A549 (cell line): ENCODE measurements at regions not wholly inside any gene's neighbourhood (a gene's known extent, or its start where the extent isn't known, plus 50 kb on each side); places are given as distances from the start of the nearest gene placed in this dataset.

Experiments used
- ATAC-seq, 2 experiments: fragments of 200-7000 bp in 1 of 2; fragments of >200 bp in 1 of 2; cut with Nextera tagmentation in 1 of 2; cut with Tn5 transposase in 1 of 2; 3 replicates each; pipeline versions ENCODE4 v1.8.0 to v1.9.1; 2018 to 2020; ENCODE audit warnings: mild to moderate bottlenecking in 1 of 2, moderate library complexity in 1 of 2
- CTCF ChIA-PET: fragments of 300-600 bp; sonication (Branson Sonifier 250); formaldehyde crosslinking; extraction: SDS; loops from one replicate; lab custom pipeline; 2021; ENCODE audit warnings: antibody characterized with exemption, inconsistent platforms; lab: Yijun Ruan, JAX
- POLR2A ChIA-PET: fragments of 350-600 bp; formaldehyde crosslinking; extraction: SDS; loops from one replicate; lab custom pipeline; 2021; ENCODE audit warnings: antibody characterized with exemption, inconsistent platforms; lab: Yijun Ruan, JAX
- DNase-seq, 2 experiments: peaks; one replicate each; pipeline versions ENCODE4 v3.0.0 to v3.0.0-alpha.2; 2011 to 2016; ENCODE audit warnings: low read depth in 1 of 2, low spot score in 1 of 2
- FAIRE-seq: peaks from 2 replicates; lab custom pipeline; 2011; peaks lifted over from hg19 to GRCh38; lab: Jason Lieb, UNC
- H3K27ac ChIP-seq, 2 experiments: fragments of >200 bp; sonication (Bioruptor Twin); formaldehyde crosslinking; 3 replicates each; pipeline ENCODE4 v1.5.1; 2016 to 2017
- H3K4me1 ChIP-seq: fragments of >200 bp; sonication (Bioruptor Twin); formaldehyde crosslinking; 3 replicates; pipeline ENCODE4 v1.6.1; 2016
- H3K4me2 ChIP-seq: fragments of >200 bp; sonication (Bioruptor Twin); formaldehyde crosslinking; 3 replicates; pipeline ENCODE4 v1.6.1; 2016
- H3K4me3 ChIP-seq: fragments of >200 bp; sonication (Bioruptor Twin); formaldehyde crosslinking; 3 replicates; pipeline ENCODE4 v1.5.1; 2016
- H3K9me3 ChIP-seq: fragments of >200 bp; sonication (Bioruptor Twin); formaldehyde crosslinking; 3 replicates; pipeline ENCODE4 v1.6.1; 2016
- ATOH8 ChIP-seq: fragments of 250-450 bp; sonication (Bioruptor Pico); IDR thresholded peaks from 2 replicates; pipeline ENCODE4 v1.5.0; 2020; ENCODE audit warnings: low read depth, mild to moderate bottlenecking, moderate library complexity
- CEBPB ChIP-seq, 2 experiments: fragments of >200 bp in 1 of 2; sonication (Bioruptor Twin) in 1 of 2; formaldehyde crosslinking in 1 of 2; IDR thresholded peaks; 2 replicates each; pipeline ENCODE4 v1.6.1; 2012 to 2016
- CHD4 ChIP-seq: fragments of 200-600 bp; sonication (generic); IDR thresholded peaks from 2 replicates; pipeline ENCODE4 v1.6.1; 2016; ENCODE audit warnings: antibody characterized with exemption, mild to moderate bottlenecking, borderline replicate concordance
- EHF ChIP-seq: fragments of 250-450 bp; sonication (Bioruptor Pico); IDR thresholded peaks from 2 replicates; pipeline ENCODE4 v1.5.0; 2020; ENCODE audit warnings: mild to moderate bottlenecking
- EP300 ChIP-seq, 2 experiments: fragments of >200 bp; sonication (Bioruptor Twin); formaldehyde crosslinking; IDR thresholded peaks; 2 replicates in 1 of 2; 3 replicates in 1 of 2; pipeline ENCODE4 v1.6.1; 2016 to 2017
- FOSL2 ChIP-seq, 2 experiments: fragments of 450-650 bp in 1 of 2; fragments of >200 bp in 1 of 2; sonication (Bioruptor Twin) in 1 of 2; formaldehyde crosslinking; IDR thresholded peaks; 2 replicates each; pipeline versions ENCODE4 v1.5.0 to v1.6.1; 2016 to 2020; ENCODE audit warnings: mild to moderate bottlenecking in 1 of 2, moderate library complexity in 1 of 2
- GATA3 ChIP-seq: IDR thresholded peaks from 2 replicates; pipeline ENCODE4 v1.6.1; 2012; ENCODE audit warnings: borderline replicate concordance
- HES2 ChIP-seq: fragments of >200 bp; sonication (Bioruptor Twin); formaldehyde crosslinking; IDR thresholded peaks from 2 replicates; pipeline ENCODE4 v1.6.1; 2016
- HMGXB4 ChIP-seq: fragments of 250-450 bp; sonication (Bioruptor Pico); IDR thresholded peaks from 2 replicates; pipeline ENCODE4 v1.5.0; 2021; ENCODE audit warnings: mild to moderate bottlenecking, moderate library complexity, borderline replicate concordance
- HOXA7 ChIP-seq: fragments of 250-450 bp; sonication (Bioruptor Pico); IDR thresholded peaks from 2 replicates; pipeline ENCODE4 v1.5.0; 2020; ENCODE audit warnings: mild to moderate bottlenecking, moderate library complexity
- HOXB13 ChIP-seq: fragments of 250-450 bp; sonication (Bioruptor Pico); IDR thresholded peaks from 2 replicates; pipeline ENCODE4 v1.5.0; 2020; ENCODE audit warnings: low read depth, mild to moderate bottlenecking, moderate library complexity
- JUN ChIP-seq, 2 experiments: fragments of >200 bp; sonication (Bioruptor Twin); formaldehyde crosslinking; IDR thresholded peaks; 2 replicates in 1 of 2; 3 replicates in 1 of 2; pipeline ENCODE4 v1.6.1; 2016 to 2017
- JUNB ChIP-seq: fragments of >200 bp; sonication (Bioruptor Twin); formaldehyde crosslinking; IDR thresholded peaks from 2 replicates; pipeline ENCODE4 v1.6.1; 2016
- MAFK ChIP-seq: fragments of 450-650 bp; IDR thresholded peaks from 2 replicates; pipeline ENCODE4 v1.6.1; 2014; ENCODE audit not compliant: partially characterized antibody
- NFE2L2 ChIP-seq: fragments of 150-350 bp; conservative IDR thresholded peaks from 2 replicates; pipeline ENCODE4 v1.6.1; 2014; ENCODE audit warnings: low read length
- NPAS2 ChIP-seq: fragments of 250-450 bp; sonication (Bioruptor Pico); IDR thresholded peaks from 2 replicates; pipeline ENCODE4 v1.8.0; 2022; ENCODE audit warnings: mild to moderate bottlenecking, moderate library complexity, borderline replicate concordance
- POLR2A ChIP-seq: IDR thresholded peaks from 2 replicates; pipeline ENCODE4 v1.6.1; 2012; ENCODE audit warnings: mild to moderate bottlenecking, low read length
- RAD21 ChIP-seq, 2 experiments: fragments of >200 bp in 1 of 2; sonication (Bioruptor Twin) in 1 of 2; formaldehyde crosslinking in 1 of 2; IDR thresholded peaks in 1 of 2; conservative IDR thresholded peaks in 1 of 2; 2 replicates in 1 of 2; 3 replicates in 1 of 2; pipeline ENCODE4 v1.6.1; 2012 to 2018; ENCODE audit warnings: inconsistent platforms in 1 of 2
- RFX5 ChIP-seq: fragments of 450-650 bp; IDR thresholded peaks from 2 replicates; pipeline ENCODE4 v1.7.1; 2014; ENCODE audit warnings: antibody characterized with exemption, mild to moderate bottlenecking, moderate library complexity
- SMC3 ChIP-seq: fragments of >200 bp; sonication (Bioruptor Twin); formaldehyde crosslinking; IDR thresholded peaks from 3 replicates; pipeline ENCODE4 v1.6.1; 2018; ENCODE audit warnings: inconsistent platforms
- TFCP2L1 ChIP-seq: fragments of 250-450 bp; sonication (Bioruptor Pico); IDR thresholded peaks from 2 replicates; pipeline ENCODE4 v1.5.0; 2021; ENCODE audit warnings: mild to moderate bottlenecking
- ZC3H11A ChIP-seq: fragments of 450-650 bp; IDR thresholded peaks from 2 replicates; pipeline ENCODE4 v1.6.1; 2014; ENCODE audit warnings: antibody characterized with exemption, mild to moderate bottlenecking
- ZFP36 ChIP-seq: fragments of 450-650 bp; IDR thresholded peaks from 2 replicates; pipeline ENCODE4 v1.6.1; 2014; ENCODE audit warnings: borderline replicate concordance; ENCODE audit not compliant: partially characterized antibody
- ZSCAN20 ChIP-seq: fragments of 250-450 bp; sonication (Bioruptor Pico); IDR thresholded peaks from 2 replicates; pipeline ENCODE4 v1.8.0; 2022; ENCODE audit warnings: mild to moderate bottlenecking, moderate library complexity
- WGBS: methylation state at CpG from one replicate; pipeline ENCODE4 v1.1.6; 2017; ENCODE audit errors: missing lambda C conversion rate; 5-methylcytosine and 5-hydroxymethylcytosine counted together
- TF ChIP-seq, protein P1 (sequence below): fragments of >200 bp; sonication (Bioruptor Twin); formaldehyde crosslinking; IDR thresholded peaks from 3 replicates; pipeline ENCODE4 v1.6.1; 2016
- TF ChIP-seq, protein P2 (sequence below): IDR thresholded peaks from 2 replicates; pipeline ENCODE4 v1.6.1; 2012
- TF ChIP-seq, protein P3 (sequence below): IDR thresholded peaks from 2 replicates; pipeline ENCODE4 v1.6.1; 2012

- FAIRE-seq: peak; percentile 100
- Histone ChIP-seq H3K27ac (peak overlapping the region; percentile 92 to 94), H3K4me2 (peak overlapping the region; percentile 82), H3K9me3 (no peaks in the 10 kb centered on the region), H3K4me3 (peak overlapping the region; percentile 17; the same call in 1 of the 3 replicates), H3K4me1 (peaks cover 90% of the 10 kb centered on the region)
- POLR2A ChIA-PET: interaction anchor here (0.9 to 4.8 kb wide), 7 partner anchors 68 to 140 kb away, joined by 3 to 61 read pairs (median 6); partner anchors contain the start of gene MTAP
- DNase-seq: peak; percentile 43 to 90
- ATAC-seq: peak; percentile 74 to 75
- WGBS: 0% methylated on average over 2 of the region's 2 CpGs
- CTCF ChIA-PET: interaction anchor here (0.5 to 1.4 kb wide), 3 partner anchors 12 to 93 kb away, joined by 3 to 6 read pairs (median 3); no protein-coding TSS in a partner anchor
- no peak for TF ChIP-seq HES2
- TF ChIP-seq JUN (IDR thresholded peaks at IDR 0.05): peak; percentile 90 to 96
- TF ChIP-seq, protein P1, sequence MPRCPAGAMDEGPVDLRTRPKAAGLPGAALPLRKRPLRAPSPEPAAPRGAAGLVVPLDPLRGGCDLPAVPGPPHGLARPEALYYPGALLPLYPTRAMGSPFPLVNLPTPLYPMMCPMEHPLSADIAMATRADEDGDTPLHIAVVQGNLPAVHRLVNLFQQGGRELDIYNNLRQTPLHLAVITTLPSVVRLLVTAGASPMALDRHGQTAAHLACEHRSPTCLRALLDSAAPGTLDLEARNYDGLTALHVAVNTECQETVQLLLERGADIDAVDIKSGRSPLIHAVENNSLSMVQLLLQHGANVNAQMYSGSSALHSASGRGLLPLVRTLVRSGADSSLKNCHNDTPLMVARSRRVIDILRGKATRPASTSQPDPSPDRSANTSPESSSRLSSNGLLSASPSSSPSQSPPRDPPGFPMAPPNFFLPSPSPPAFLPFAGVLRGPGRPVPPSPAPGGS: peak; percentile 56; the same call in 2 of the 3 replicates
- TF ChIP-seq RFX5: peak; percentile 40; the same call in 1 of the 2 replicates
- peak; percentile 79; the same call in 1 of the 2 replicates for TF ChIP-seq EHF (CRISPR knock-in tag)
- peak; percentile 30 for TF ChIP-seq HOXB13 (CRISPR knock-in tag)
- peak in 1 of 2 experiments; percentile 61; a peak in 2 of 4 replicates for TF ChIP-seq CEBPB (IDR thresholded peaks at IDR 0.05)
- TF ChIP-seq HMGXB4 (CRISPR knock-in tag): no peak
- peak; percentile 95 for TF ChIP-seq GATA3
- TF ChIP-seq HOXA7 (CRISPR knock-in tag): 0 out of 2 replicates have a peak, but pooled peaks have one; percentile 6
- TF ChIP-seq, protein P2, sequence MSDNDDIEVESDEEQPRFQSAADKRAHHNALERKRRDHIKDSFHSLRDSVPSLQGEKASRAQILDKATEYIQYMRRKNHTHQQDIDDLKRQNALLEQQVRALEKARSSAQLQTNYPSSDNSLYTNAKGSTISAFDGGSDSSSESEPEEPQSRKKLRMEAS: peak; percentile 77
- peak; percentile 31 to 46; a peak in 3 of 5 replicates for TF ChIP-seq RAD21 (conservative IDR thresholded peaks at IDR 0.05 in 1 of 2, IDR thresholded peaks at IDR 0.05 in 1 of 2)
- peak; percentile 99 for TF ChIP-seq JUNB
- peak; percentile 76; the same call in 1 of the 2 replicates for TF ChIP-seq ATOH8 (CRISPR knock-in tag)
- peak; percentile 86 to 94; a peak in 4 of 5 replicates for TF ChIP-seq EP300 (IDR thresholded peaks at IDR 0.05)
- peak; percentile 40; the same call in 2 of the 3 replicates for TF ChIP-seq SMC3
- TF ChIP-seq ZFP36: no peak
- no peak for TF ChIP-seq ZC3H11A
- TF ChIP-seq CHD4: no peak
- peak; percentile 11; the same call in 1 of the 2 replicates for TF ChIP-seq POLR2A
- TF ChIP-seq MAFK: peak; percentile 88
- TF ChIP-seq FOSL2 (IDR thresholded peaks at IDR 0.05): peak; percentile 98
- peak; percentile 98 for TF ChIP-seq FOSL2 (CRISPR knock-in tag; IDR thresholded peaks at IDR 0.05)
- TF ChIP-seq NPAS2: no peak
- TF ChIP-seq, protein P3, sequence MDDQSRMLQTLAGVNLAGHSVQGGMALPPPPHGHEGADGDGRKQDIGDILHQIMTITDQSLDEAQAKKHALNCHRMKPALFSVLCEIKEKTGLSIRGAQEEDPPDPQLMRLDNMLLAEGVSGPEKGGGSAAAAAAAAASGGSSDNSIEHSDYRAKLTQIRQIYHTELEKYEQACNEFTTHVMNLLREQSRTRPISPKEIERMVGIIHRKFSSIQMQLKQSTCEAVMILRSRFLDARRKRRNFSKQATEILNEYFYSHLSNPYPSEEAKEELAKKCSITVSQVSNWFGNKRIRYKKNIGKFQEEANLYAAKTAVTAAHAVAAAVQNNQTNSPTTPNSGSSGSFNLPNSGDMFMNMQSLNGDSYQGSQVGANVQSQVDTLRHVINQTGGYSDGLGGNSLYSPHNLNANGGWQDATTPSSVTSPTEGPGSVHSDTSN: peak; percentile 65
- 0 out of 2 replicates have a peak, but pooled peaks have one; percentile 10 for TF ChIP-seq NFE2L2
- TF ChIP-seq TFCP2L1: no peak
- no peak for TF ChIP-seq ZSCAN20 (CRISPR knock-in tag)
These were observed 117.5 kb upstream of the MTAP start for GRCh38 chr9:21684831-21685362.
